ENCODE measurements at regions not wholly inside any gene's neighbourhood (a gene's known extent, or its start where the extent isn't known, plus 50 kb on each side); places are given as distances from the start of the nearest gene placed in this dataset.
A peak's percentile ranks its signal among the peaks of the same experiment; 100 is the strongest.

- no peak for DNase-seq
These were observed 614.5 kb upstream of the ZWINT start for GRCh38 chr10:56975513-56975912.

- no peak for DNase-seq
These were observed 612.7 kb upstream of the ZWINT start for GRCh38 chr10:56973766-56974165.

GRCh38 chr10:56943221-56943755, 582.2 kb upstream of the ZWINT start:
- no peak for DNase-seq

- no peak for DNase-seq
These were observed 573.5 kb upstream of the ZWINT start for GRCh38 chr10:56934515-56934914.

- DNase-seq: peak; percentile 29
These were observed 567.7 kb upstream of the ZWINT start for GRCh38 chr10:56928714-56929113.

- DNase-seq: no peak
These were observed 566.6 kb upstream of the ZWINT start for GRCh38 chr10:56927701-56928100.

- no peak for DNase-seq
These were observed 559.7 kb upstream of the ZWINT start for GRCh38 chr10:56920601-56921261.

- no peak for DNase-seq
These were observed 551.0 kb upstream of the ZWINT start for GRCh38 chr10:56912043-56912442.

GRCh38 chr10:56905051-56905450, 544.0 kb upstream of the ZWINT start:
- DNase-seq: no peak

GRCh38 chr10:56902554-56902953, 541.5 kb upstream of the ZWINT start:
- DNase-seq: no peak

GRCh38 chr10:56895306-56895705, 534.2 kb upstream of the ZWINT start:
- no peak for DNase-seq

GRCh38 chr10:56881218-56881617, 520.2 kb upstream of the ZWINT start:
- peak; percentile 76 for DNase-seq

GRCh38 chr10:56880606-56881005, 519.5 kb upstream of the ZWINT start:
- peak; percentile 24 for DNase-seq

- peak; percentile 24 for DNase-seq
These were observed 513.9 kb upstream of the ZWINT start for GRCh38 chr10:56874950-56875349.

- no peak for DNase-seq
These were observed 510.2 kb upstream of the ZWINT start for GRCh38 chr10:56871160-56871668.

- no peak for DNase-seq
These were observed 506.2 kb upstream of the ZWINT start for GRCh38 chr10:56867236-56867635.

- no peak for DNase-seq
These were observed 495.5 kb upstream of the ZWINT start for GRCh38 chr10:56856569-56856968.

- no peak for DNase-seq
These were observed 484.0 kb upstream of the ZWINT start for GRCh38 chr10:56844978-56845529.

- no peak for DNase-seq
These were observed 475.6 kb upstream of the ZWINT start for GRCh38 chr10:56836659-56837058.

GRCh38 chr10:56831681-56832080, 470.6 kb upstream of the ZWINT start:
- DNase-seq: no peak

- peak; percentile 1 for DNase-seq
These were observed 462.8 kb upstream of the ZWINT start for GRCh38 chr10:56823849-56824248.

- no peak for DNase-seq
These were observed 444.0 kb upstream of the ZWINT start for GRCh38 chr10:56805022-56805421.

- DNase-seq: no peak
These were observed 424.2 kb upstream of the ZWINT start for GRCh38 chr10:56785292-56785691.

- no peak for DNase-seq
These were observed 421.4 kb upstream of the ZWINT start for GRCh38 chr10:56782503-56782902.

GRCh38 chr10:56771343-56771742, 410.3 kb upstream of the ZWINT start:
- DNase-seq: no peak

All from NCI-H69 (cell line).